Posterior cingulate gyrus (tissue), 11 donors: ENCODE measurements at regions not wholly inside any gene's neighbourhood (a gene's known extent, or its start where the extent isn't known, plus 50 kb on each side); places are given as distances from the start of the nearest gene placed in this dataset.

ENCODE experiments used
- DNase-seq, 10 donors: peaks; one replicate each; pipeline versions ENCODE4 v3.0.0 to v3.0.0-alpha.2; 2020 to 2021; ENCODE audit warnings: mixed read lengths in 3 of 10
- intact Hi-C: fragments of 100-400 bp; cut with DNase I; formaldehyde crosslinking; loops from one replicate; pipeline ENCODE4 v1.15.1; 2023

GRCh38 chr6:23388086-23388783, 737.8 kb upstream of the NRSN1 start:
- intact Hi-C loops = no loop called here
- DNase-seq = no peak

- intact Hi-C loops = no loop called here
- no peak for DNase-seq
Measured at GRCh38 chr6:23389386-23389785, 736.6 kb upstream of the NRSN1 start.

- DNase-seq = no peak
- intact Hi-C loops = no loop called here
Measured at GRCh38 chr6:23390221-23390620, 735.8 kb upstream of the NRSN1 start.

GRCh38 chr6:23394681-23395080, 731.3 kb upstream of the NRSN1 start:
- intact Hi-C loops = no loop called here
- no peak for DNase-seq

- no peak for DNase-seq
- intact Hi-C loops = no loop called here
Measured at GRCh38 chr6:23395381-23395780, 730.6 kb upstream of the NRSN1 start.

- DNase-seq = no peak
- intact Hi-C loops = no loop called here
Measured at GRCh38 chr6:23396949-23397348, 729.1 kb upstream of the NRSN1 start.

- intact Hi-C loops = no loop called here
- no peak for DNase-seq
Measured at GRCh38 chr6:23403460-23403859, 722.6 kb upstream of the NRSN1 start.

- intact Hi-C loops = no loop called here
- DNase-seq = no peak
Measured at GRCh38 chr6:23409531-23409930, 716.5 kb upstream of the NRSN1 start.

GRCh38 chr6:23410439-23410838, 715.6 kb upstream of the NRSN1 start:
- DNase-seq = no peak
- intact Hi-C loops = no loop called here

GRCh38 chr6:23412770-23413169, 713.2 kb upstream of the NRSN1 start:
- intact Hi-C loops = no loop called here
- DNase-seq = no peak

- intact Hi-C loops = no loop called here
- DNase-seq = no peak
Measured at GRCh38 chr6:23413327-23414050, 712.5 kb upstream of the NRSN1 start.

- DNase-seq = no peak
- intact Hi-C loops = no loop called here
Measured at GRCh38 chr6:23414051-23414445, 712.0 kb upstream of the NRSN1 start.

GRCh38 chr6:23414922-23415321, 711.1 kb upstream of the NRSN1 start:
- intact Hi-C loops = no loop called here

GRCh38 chr6:23415819-23416427, 710.1 kb upstream of the NRSN1 start:
- DNase-seq = no peak
- intact Hi-C loops = no loop called here

More at GRCh38 chr6:23414922-23415321, 711.1 kb upstream of the NRSN1 start:
- DNase-seq = no peak

GRCh38 chr6:23417133-23417532, 708.9 kb upstream of the NRSN1 start:
- intact Hi-C loops = no loop called here

GRCh38 chr6:23418095-23418494, 707.9 kb upstream of the NRSN1 start:
- no peak for DNase-seq
- intact Hi-C loops = no loop called here

More at GRCh38 chr6:23417133-23417532, 708.9 kb upstream of the NRSN1 start:
- DNase-seq = no peak

- intact Hi-C loops = no loop called here
- no peak for DNase-seq
Measured at GRCh38 chr6:23419046-23419445, 707.0 kb upstream of the NRSN1 start.

- DNase-seq = no peak
- intact Hi-C loops = no loop called here
Measured at GRCh38 chr6:23420659-23421350, 705.2 kb upstream of the NRSN1 start.

- intact Hi-C loops = no loop called here
Measured at GRCh38 chr6:23424584-23424983, 701.4 kb upstream of the NRSN1 start.

GRCh38 chr6:23435126-23435525, 690.9 kb upstream of the NRSN1 start:
- intact Hi-C loops = no loop called here
- no peak for DNase-seq

More at GRCh38 chr6:23424584-23424983, 701.4 kb upstream of the NRSN1 start:
- no peak for DNase-seq

- intact Hi-C loops = no loop called here
- no peak for DNase-seq
Measured at GRCh38 chr6:23435798-23436197, 690.2 kb upstream of the NRSN1 start.
